AG09319 (cell line): ENCODE measurements at regions not wholly inside any gene's neighbourhood (a gene's known extent, or its start where the extent isn't known, plus 50 kb on each side); places are given as distances from the start of the nearest gene placed in this dataset.

Experiments used
- DNase-seq: peaks from one replicate; pipeline ENCODE4 v3.0.0-alpha.2; 2010; ENCODE audit warnings: low read depth; ENCODE audit errors: extremely low read depth
- TF ChIP-seq, protein P1 (sequence below): IDR thresholded peaks from 2 replicates; pipeline ENCODE4 v1.5.1; 2011; ENCODE audit warnings: low read depth, mild to moderate bottlenecking, inconsistent platforms, low read length, moderate library complexity

- no peak for DNase-seq
- TF ChIP-seq, protein P1, sequence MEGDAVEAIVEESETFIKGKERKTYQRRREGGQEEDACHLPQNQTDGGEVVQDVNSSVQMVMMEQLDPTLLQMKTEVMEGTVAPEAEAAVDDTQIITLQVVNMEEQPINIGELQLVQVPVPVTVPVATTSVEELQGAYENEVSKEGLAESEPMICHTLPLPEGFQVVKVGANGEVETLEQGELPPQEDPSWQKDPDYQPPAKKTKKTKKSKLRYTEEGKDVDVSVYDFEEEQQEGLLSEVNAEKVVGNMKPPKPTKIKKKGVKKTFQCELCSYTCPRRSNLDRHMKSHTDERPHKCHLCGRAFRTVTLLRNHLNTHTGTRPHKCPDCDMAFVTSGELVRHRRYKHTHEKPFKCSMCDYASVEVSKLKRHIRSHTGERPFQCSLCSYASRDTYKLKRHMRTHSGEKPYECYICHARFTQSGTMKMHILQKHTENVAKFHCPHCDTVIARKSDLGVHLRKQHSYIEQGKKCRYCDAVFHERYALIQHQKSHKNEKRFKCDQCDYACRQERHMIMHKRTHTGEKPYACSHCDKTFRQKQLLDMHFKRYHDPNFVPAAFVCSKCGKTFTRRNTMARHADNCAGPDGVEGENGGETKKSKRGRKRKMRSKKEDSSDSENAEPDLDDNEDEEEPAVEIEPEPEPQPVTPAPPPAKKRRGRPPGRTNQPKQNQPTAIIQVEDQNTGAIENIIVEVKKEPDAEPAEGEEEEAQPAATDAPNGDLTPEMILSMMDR, result no peak
These were observed 119.6 kb upstream of the BANK1 start for GRCh38 chr4:101670897-101671296.

GRCh38 chr4:101670370-101670769 lies 120.2 kb upstream of the BANK1 start:
- TF ChIP-seq, protein P1, result no peak
- no peak for DNase-seq

DNA sequence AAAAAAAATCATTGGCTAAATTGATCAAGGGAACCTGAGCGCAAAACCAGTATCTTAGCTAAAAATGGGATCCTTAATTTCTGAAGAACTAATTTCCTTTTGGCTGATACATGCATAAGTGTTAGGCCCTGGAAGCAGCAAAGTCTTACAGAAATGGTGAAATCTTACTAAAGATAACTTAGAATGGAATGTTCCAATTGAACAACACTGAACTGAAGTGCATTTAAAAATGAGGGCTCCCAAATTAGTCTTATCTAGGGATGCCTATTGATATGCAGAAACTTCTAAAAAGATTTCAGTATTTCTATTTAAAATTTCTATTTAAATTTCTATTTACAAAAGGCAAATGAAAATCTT lies 120.7 kb upstream of the BANK1 start:
- TF ChIP-seq, protein P1, result no peak
- no peak for DNase-seq

DNA sequence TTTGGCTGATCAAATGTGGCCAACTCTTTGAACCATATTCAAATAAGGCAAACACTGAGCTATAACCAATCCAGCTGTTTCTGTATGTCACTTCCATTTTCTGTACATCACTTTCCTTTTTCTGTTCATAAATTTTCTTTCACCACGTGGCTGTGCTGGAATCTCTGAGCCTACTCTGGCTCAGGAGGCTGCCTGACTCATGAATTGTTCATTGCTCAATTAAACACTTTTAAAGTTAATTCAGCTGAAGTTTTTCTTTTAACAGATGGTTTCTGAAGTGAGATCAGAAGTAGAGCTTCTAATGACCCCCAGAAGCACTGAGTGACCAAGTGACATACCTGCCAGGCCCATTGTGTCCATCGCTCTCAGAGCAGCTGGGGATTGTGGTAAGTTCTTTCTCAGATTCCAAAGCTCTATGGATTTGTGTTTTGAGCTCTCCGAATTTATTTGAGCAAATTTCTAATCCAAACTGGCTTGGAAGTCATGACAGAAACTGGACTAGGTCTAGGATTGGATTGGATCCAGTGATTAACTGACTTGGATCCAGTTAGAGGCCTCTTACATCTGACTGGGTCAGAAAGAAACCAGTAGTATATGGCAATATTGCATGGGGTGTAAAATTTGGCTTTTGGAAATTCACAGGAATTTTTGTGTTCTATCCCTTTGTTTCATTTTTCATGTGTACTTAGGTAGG lies 121.2 kb upstream of the BANK1 start:
- TF ChIP-seq, protein P1, result no peak
- DNase-seq, result no peak

GRCh38 chr4:101667348-101667747 lies 123.2 kb upstream of the BANK1 start:
- DNase-seq, result no peak
- TF ChIP-seq, protein P1, result no peak

GRCh38 chr4:101660607-101661006 lies 129.9 kb upstream of the BANK1 start:
- TF ChIP-seq, protein P1, result no peak
- DNase-seq, result no peak

GRCh38 chr4:101655857-101656256 lies 134.7 kb upstream of the BANK1 start:
- DNase-seq, result no peak
- TF ChIP-seq, protein P1, result no peak
